GM20000 (cell line): ENCODE measurements at regions not wholly inside any gene's neighbourhood (a gene's known extent, or its start where the extent isn't known, plus 50 kb on each side); places are given as distances from the start of the nearest gene placed in this dataset.

Source experiments
- DNase-seq: peaks from one replicate; pipeline ENCODE4 v3.0.0; 2012; ENCODE audit warnings: low spot score
- CTCF ChIP-seq: IDR thresholded peaks from 2 replicates; pipeline ENCODE4 v1.5.1; 2012; ENCODE audit warnings: mild to moderate bottlenecking, control low read depth; ENCODE audit errors: extremely low read depth, missing control alignments

- TF ChIP-seq CTCF = no peak
- DNase-seq = no peak
These were observed 1035.2 kb downstream of the MCTP2 start for GRCh38 chr15:95266451-95267061.

GRCh38 chr15:95267481-95267880 is 1036.1 kb downstream of the MCTP2 start:
- no peak for DNase-seq
- TF ChIP-seq CTCF = no peak

- TF ChIP-seq CTCF = no peak
- DNase-seq = no peak
These were observed 1038.2 kb downstream of the MCTP2 start for GRCh38 chr15:95269242-95270183.

GRCh38 chr15:95274101-95274500 is 1042.7 kb downstream of the MCTP2 start:
- no peak for TF ChIP-seq CTCF
- DNase-seq = no peak

GRCh38 chr15:95277266-95277665 is 1045.9 kb downstream of the MCTP2 start:
- no peak for TF ChIP-seq CTCF
- no peak for DNase-seq

GRCh38 chr15:95278532-95279245 is 1047.3 kb downstream of the MCTP2 start:
- TF ChIP-seq CTCF = no peak

GRCh38 chr15:95279277-95280019 is 1048.1 kb downstream of the MCTP2 start:
- TF ChIP-seq CTCF = no peak
- no peak for DNase-seq

More at GRCh38 chr15:95278532-95279245, 1047.3 kb downstream of the MCTP2 start:
- no peak for DNase-seq
